Mammary epithelial cell (primary cell): ENCODE measurements at regions not wholly inside any gene's neighbourhood (a gene's known extent, or its start where the extent isn't known, plus 50 kb on each side); places are given as distances from the start of the nearest gene placed in this dataset.

Experiments
- CTCF ChIP-seq, 2 donors: IDR thresholded peaks in 1 of 2; conservative IDR thresholded peaks in 1 of 2; 2 replicates each; pipeline ENCODE4 v1.5.1; 2011 to 2012; ENCODE audit warnings: inconsistent platforms in 2 of 2, low read length in 2 of 2, mild to moderate bottlenecking in 2 of 2, control low read depth in 1 of 2, low read depth in 1 of 2; ENCODE audit not compliant: insufficient read depth in 1 of 2; ENCODE audit errors: extremely low read depth in 1 of 2
- EZH2 ChIP-seq: IDR thresholded peaks from 2 replicates; pipeline ENCODE4 v1.6.1; 2012; ENCODE audit warnings: low read length, inconsistent platforms, borderline replicate concordance

- TF ChIP-seq CTCF (conservative IDR thresholded peaks at IDR 0.05 in 1 of 2, IDR thresholded peaks at IDR 0.05 in 1 of 2; ENCODE audit: extremely low read depth in 1 of 2, insufficient read depth in 1 of 2, low read depth in 1 of 2, low read length in 2 of 2) (no peak), EZH2 (no peak)
Measured at GRCh38 chr11:100632941-100633452, 54.1 kb upstream of the ARHGAP42 start.
